ENCODE measurements at regions not wholly inside any gene's neighbourhood (a gene's known extent, or its start where the extent isn't known, plus 50 kb on each side); places are given as distances from the start of the nearest gene placed in this dataset.

DNA sequence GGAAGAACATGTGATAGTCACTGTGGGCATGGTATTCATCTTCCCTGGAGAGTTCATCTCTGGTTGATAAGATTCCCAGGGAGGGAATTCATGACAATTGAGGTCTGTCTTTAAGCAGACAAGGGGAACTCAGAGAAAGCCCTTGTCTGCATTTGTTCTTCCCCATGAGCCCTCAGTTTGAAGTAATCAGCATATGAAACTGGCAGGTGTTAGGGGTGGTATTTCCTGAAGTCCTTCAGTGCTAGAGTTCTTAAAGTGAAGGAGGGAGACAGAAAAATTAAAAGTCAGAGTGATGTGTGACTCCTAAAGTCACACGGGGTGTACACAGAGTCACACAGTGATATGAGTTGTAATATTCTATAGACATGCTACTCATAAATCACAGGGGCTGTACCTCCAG, 60.6 kb upstream of the SYK start:
- TF ChIP-seq, protein P1, sequence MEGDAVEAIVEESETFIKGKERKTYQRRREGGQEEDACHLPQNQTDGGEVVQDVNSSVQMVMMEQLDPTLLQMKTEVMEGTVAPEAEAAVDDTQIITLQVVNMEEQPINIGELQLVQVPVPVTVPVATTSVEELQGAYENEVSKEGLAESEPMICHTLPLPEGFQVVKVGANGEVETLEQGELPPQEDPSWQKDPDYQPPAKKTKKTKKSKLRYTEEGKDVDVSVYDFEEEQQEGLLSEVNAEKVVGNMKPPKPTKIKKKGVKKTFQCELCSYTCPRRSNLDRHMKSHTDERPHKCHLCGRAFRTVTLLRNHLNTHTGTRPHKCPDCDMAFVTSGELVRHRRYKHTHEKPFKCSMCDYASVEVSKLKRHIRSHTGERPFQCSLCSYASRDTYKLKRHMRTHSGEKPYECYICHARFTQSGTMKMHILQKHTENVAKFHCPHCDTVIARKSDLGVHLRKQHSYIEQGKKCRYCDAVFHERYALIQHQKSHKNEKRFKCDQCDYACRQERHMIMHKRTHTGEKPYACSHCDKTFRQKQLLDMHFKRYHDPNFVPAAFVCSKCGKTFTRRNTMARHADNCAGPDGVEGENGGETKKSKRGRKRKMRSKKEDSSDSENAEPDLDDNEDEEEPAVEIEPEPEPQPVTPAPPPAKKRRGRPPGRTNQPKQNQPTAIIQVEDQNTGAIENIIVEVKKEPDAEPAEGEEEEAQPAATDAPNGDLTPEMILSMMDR (IDR thresholded peaks at IDR 0.05; ENCODE audit: control extremely low read depth, extremely low read depth, low read depth, missing control alignments) = no peak
- ChIA-PET POLR2A (no interaction called here), CTCF (no interaction called here)

DNA sequence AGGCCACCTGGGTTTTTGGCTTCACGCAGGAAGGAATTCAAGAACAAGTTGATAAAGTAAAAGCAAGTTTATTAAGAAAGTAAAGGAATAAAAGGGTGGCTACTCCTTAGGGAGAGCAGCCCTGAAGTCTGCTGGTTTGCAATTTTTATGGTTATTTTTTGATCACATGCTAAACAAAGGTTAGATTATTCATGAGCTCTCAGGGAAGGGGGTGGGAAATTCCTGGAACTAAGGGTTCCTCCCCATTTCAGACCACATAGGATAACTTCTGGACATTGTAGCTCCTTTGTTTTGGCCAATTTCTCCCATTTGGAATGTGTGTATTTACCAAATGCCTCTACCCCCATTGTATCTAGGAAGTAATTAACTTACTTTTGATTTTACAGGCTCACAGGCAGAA, 63.9 kb upstream of the SYK start:
- TF ChIP-seq, protein P1 (IDR thresholded peaks at IDR 0.05; ENCODE audit: control extremely low read depth, extremely low read depth, low read depth, missing control alignments) = no peak
- ChIA-PET CTCF (no interaction called here), POLR2A (no interaction called here)
- no peak for DNase-seq (ENCODE audit: extremely low spot score)

More for the DNA sequence above, 60.6 kb upstream of the SYK start:
- DNase-seq (ENCODE audit: extremely low spot score) = no peak

DNA sequence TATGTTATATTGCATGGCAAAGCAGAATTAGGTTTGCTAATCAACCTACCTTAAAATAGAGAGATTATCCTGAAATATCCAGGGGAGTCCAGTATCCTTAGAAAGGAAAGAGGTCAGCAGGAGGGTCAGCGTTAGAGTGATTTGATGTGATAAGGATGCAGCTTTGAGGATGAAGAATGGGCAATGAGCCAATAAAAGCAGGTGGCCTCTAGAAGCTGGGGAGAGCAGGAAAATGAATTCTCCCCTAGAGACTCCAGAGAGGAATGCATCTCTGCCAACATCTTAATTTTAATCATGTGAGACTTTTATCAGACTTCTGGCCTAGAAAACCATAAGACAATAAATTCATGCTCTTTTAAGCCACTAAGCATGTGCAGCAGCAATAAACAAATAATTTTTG, 65.7 kb upstream of the SYK start:
- POLR2A ChIA-PET = no interaction called here
- DNase-seq (ENCODE audit: extremely low spot score) = no peak
- TF ChIP-seq, protein P1 (IDR thresholded peaks at IDR 0.05; ENCODE audit: control extremely low read depth, extremely low read depth, low read depth, missing control alignments) = no peak
- CTCF ChIA-PET = no interaction called here

DNA sequence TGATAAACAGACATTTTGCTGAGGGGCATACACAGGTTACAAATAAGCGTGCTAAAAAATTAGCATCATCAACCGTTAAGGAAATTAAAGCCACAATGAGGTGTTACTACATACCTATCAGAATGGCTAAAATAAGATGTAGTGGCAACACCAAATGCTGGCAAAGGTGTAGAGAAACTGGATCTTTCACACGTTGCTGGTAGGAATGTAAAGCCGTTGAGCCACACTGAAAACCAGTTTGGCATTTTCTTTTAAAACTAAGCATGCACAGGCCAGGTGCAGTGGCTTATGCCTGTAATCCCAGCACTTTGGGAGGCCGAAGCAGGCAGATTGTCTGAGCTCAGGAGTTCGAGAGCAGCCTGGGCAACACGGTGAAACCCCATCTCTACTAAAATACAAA, 67.0 kb upstream of the SYK start:
- no peak for DNase-seq (ENCODE audit: extremely low spot score)
- POLR2A ChIA-PET = no interaction called here
- TF ChIP-seq, protein P1 (IDR thresholded peaks at IDR 0.05; ENCODE audit: control extremely low read depth, extremely low read depth, low read depth, missing control alignments) = no peak
- CTCF ChIA-PET = no interaction called here

DNA sequence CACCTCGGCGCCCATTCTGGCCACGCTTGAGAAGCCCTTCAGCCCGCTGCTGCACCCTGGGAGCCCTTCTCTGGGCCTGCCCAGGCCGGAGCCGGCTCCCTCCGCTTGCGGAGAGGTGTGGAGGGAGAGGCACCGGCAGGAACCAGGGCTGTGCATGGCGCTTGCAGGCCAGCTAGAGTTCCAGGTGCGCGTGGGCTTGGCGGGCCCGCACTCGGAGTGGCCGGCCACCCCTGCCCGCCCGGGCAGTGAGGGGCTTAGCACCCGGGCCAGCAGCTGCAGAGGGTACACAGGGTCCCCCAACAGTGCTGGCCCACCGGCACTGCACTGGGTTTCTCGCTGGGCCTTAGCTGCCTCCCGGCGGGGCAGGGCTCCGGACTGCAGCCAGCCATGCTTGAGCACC, 72.3 kb upstream of the SYK start:
- TF ChIP-seq, protein P1 (IDR thresholded peaks at IDR 0.05; ENCODE audit: control extremely low read depth, extremely low read depth, low read depth, missing control alignments) = no peak
- POLR2A ChIA-PET = no interaction called here
- CTCF ChIA-PET = no interaction called here
- no peak for DNase-seq (ENCODE audit: extremely low spot score)

DNA sequence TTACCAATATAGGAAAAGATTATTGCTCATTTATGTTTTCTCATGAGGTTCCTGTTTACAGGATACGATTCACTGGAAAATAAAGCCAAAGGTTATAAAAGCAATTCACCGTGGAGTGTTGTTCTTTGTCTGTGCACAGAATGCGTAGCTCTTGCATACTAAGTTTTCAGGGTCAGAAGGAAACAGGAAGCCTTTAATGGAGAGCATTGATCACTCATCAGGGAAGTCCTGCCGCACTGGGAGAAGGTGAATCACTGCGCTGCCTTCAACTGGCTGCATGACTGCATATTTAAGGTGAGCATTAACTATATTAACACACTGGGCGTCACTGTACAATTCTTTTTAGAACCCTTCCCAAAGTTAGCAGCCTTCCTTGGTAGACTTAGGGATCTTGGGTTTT, 74.1 kb upstream of the SYK start:
- CTCF ChIA-PET = interaction anchor here (1.4 kb wide), 1 partner anchor 18 kb away, joined by 3 read pairs; no protein-coding TSS in a partner anchor
- no peak for DNase-seq (ENCODE audit: extremely low spot score)
- TF ChIP-seq, protein P1 (IDR thresholded peaks at IDR 0.05; ENCODE audit: control extremely low read depth, extremely low read depth, low read depth, missing control alignments) = no peak

DNA sequence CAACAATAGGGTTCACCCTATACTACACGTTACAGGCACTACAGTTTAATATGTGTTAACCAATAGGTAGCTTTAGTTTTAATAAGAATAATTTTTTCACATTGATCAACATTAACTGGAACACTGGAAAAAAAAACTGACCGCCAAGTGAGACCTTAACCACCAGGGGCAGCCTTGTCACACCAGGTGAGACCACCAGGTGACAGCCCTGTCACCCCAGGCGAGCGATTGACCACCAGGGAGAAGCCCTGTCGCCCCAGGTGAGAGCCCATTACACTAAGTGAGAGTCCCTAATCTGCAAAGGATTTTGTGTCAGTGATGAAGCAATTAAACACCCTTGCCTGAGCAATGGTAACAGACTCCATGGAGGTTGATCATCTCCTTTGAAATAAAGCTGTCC, 75.4 kb upstream of the SYK start:
- TF ChIP-seq, protein P1 (IDR thresholded peaks at IDR 0.05; ENCODE audit: control extremely low read depth, extremely low read depth, low read depth, missing control alignments) = no peak
- ChIA-PET POLR2A (no interaction called here), CTCF (interaction anchor here (1.6 kb wide), 1 partner anchor 11 kb away, joined by 4 read pairs; no protein-coding TSS in a partner anchor)
- no peak for DNase-seq (ENCODE audit: extremely low spot score)

More for the DNA sequence above, 74.1 kb upstream of the SYK start:
- POLR2A ChIA-PET = no interaction called here
